UCSD-AML1 (cell line): ENCODE measurements at regions not wholly inside any gene's neighbourhood (a gene's known extent, or its start where the extent isn't known, plus 50 kb on each side); places are given as distances from the start of the nearest gene placed in this dataset.

Source experiments
- DNase-seq: peaks from one replicate; lab custom pipeline; 2025; ENCODE audit not compliant: unreplicated experiment; lab: John Stamatoyannopoulos, UW

- DNase-seq, result no peak
Observed at GRCh38 chr4:110770353-110770752, 147.5 kb upstream of the PITX2 start.

GRCh38 chr4:110778521-110778920 is 155.6 kb upstream of the PITX2 start:
- no peak for DNase-seq

GRCh38 chr4:110780538-110780937 is 157.7 kb upstream of the PITX2 start:
- DNase-seq, result peak; percentile 5

- DNase-seq, result no peak
Observed at GRCh38 chr4:110781944-110782343, 159.1 kb upstream of the PITX2 start.

- no peak for DNase-seq
Observed at GRCh38 chr4:110787109-110787508, 164.2 kb upstream of the PITX2 start.

- no peak for DNase-seq
Observed at GRCh38 chr4:110787707-110788106, 164.8 kb upstream of the PITX2 start.

GRCh38 chr4:110788302-110788701 is 165.4 kb upstream of the PITX2 start:
- no peak for DNase-seq

GRCh38 chr4:110792036-110792435 is 169.2 kb upstream of the PITX2 start:
- no peak for DNase-seq

- no peak for DNase-seq
Observed at GRCh38 chr4:110793381-110793801, 170.5 kb upstream of the PITX2 start.

GRCh38 chr4:110793890-110794554 is 171.1 kb upstream of the PITX2 start:
- no peak for DNase-seq

GRCh38 chr4:110795971-110796370 is 173.1 kb upstream of the PITX2 start:
- no peak for DNase-seq

- DNase-seq, result no peak
Observed at GRCh38 chr4:110797486-110797885, 174.6 kb upstream of the PITX2 start.

- no peak for DNase-seq
Observed at GRCh38 chr4:110798687-110799086, 175.8 kb upstream of the PITX2 start.

GRCh38 chr4:110799211-110799610 is 176.3 kb upstream of the PITX2 start:
- DNase-seq, result no peak

GRCh38 chr4:110801591-110801990 is 178.7 kb upstream of the PITX2 start:
- DNase-seq, result no peak

- no peak for DNase-seq
Observed at GRCh38 chr4:110808351-110808878, 185.5 kb upstream of the PITX2 start.

- DNase-seq, result no peak
Observed at GRCh38 chr4:110815950-110816349, 193.1 kb upstream of the PITX2 start.

- no peak for DNase-seq
Observed at GRCh38 chr4:110816367-110816766, 193.5 kb upstream of the PITX2 start.

GRCh38 chr4:110821186-110821585 is 198.3 kb upstream of the PITX2 start:
- DNase-seq, result no peak

GRCh38 chr4:110823251-110823650 is 200.4 kb upstream of the PITX2 start:
- DNase-seq, result no peak

GRCh38 chr4:110824344-110824743 is 201.5 kb upstream of the PITX2 start:
- no peak for DNase-seq

- DNase-seq, result no peak
Observed at GRCh38 chr4:110826656-110827055, 203.8 kb upstream of the PITX2 start.

- DNase-seq, result no peak
Observed at GRCh38 chr4:110830461-110830860, 207.6 kb upstream of the PITX2 start.
